Body of pancreas (tissue), 4 donors: ENCODE measurements at regions not wholly inside any gene's neighbourhood (a gene's known extent, or its start where the extent isn't known, plus 50 kb on each side); places are given as distances from the start of the nearest gene placed in this dataset.

Experiments used
- CTCF ChIP-seq, 7 experiments: fragments of 450-650 bp in 4 of 7; fragments of 200-600 bp in 3 of 7; sonication (generic) in 3 of 7; IDR thresholded peaks; one replicate each; pipeline ENCODE4 v1.5.1; 2016 to 2019; ENCODE audit warnings: antibody characterized with exemption in 7 of 7
- POLR2A ChIP-seq, 3 donors: fragments of 450-650 bp; IDR thresholded peaks; one replicate each; pipeline ENCODE4 v1.6.1; 2016; ENCODE audit warnings: antibody characterized with exemption in 3 of 3, mild to moderate bottlenecking in 2 of 3

- TF ChIP-seq POLR2A (IDR thresholded peaks at IDR 0.05): no peak
- no peak for TF ChIP-seq CTCF (IDR thresholded peaks at IDR 0.05)
Observed at GRCh38 chr5:33182986-33183385, 257.8 kb upstream of the TARS1 start.
